GM23338 (cell line): ENCODE measurements at regions not wholly inside any gene's neighbourhood (a gene's known extent, or its start where the extent isn't known, plus 50 kb on each side); places are given as distances from the start of the nearest gene placed in this dataset.

Experiments
- ATAC-seq: fragments of 200-7000 bp; cut with Tn5 transposase; 3 replicates; pipeline ENCODE4 v1.9.1; 2020
- DNase-seq: peaks from one replicate; pipeline ENCODE4 v3.0.0-alpha.2; 2015; ENCODE audit warnings: low spot score
- H2AFZ ChIP-seq: fragments of 200-600 bp; sonication (generic); 2 replicates; pipeline ENCODE4 v1.8.0; 2016; ENCODE audit warnings: antibody characterized with exemption, mild to moderate bottlenecking, moderate library complexity
- H3F3A ChIP-seq: fragments of 200-600 bp; sonication (generic); replicated peaks from 2 replicates; pipeline ENCODE4 v1.8.0; 2017; ENCODE audit warnings: antibody characterized with exemption, mixed run types, low read depth
- H3K27ac ChIP-seq: fragments of 200-600 bp; sonication (generic); 2 replicates; pipeline ENCODE4 v1.6.1; 2016; ENCODE audit warnings: low read depth
- H3K27me3 ChIP-seq: fragments of 200-600 bp; sonication (generic); 2 replicates; pipeline ENCODE4 v1.8.0; 2016; ENCODE audit warnings: mild to moderate bottlenecking, mixed run types, moderate library complexity; ENCODE audit not compliant: insufficient read depth
- H3K36me3 ChIP-seq: fragments of 200-600 bp; sonication (generic); 2 replicates; pipeline ENCODE4 v1.8.0; 2016; ENCODE audit warnings: mild to moderate bottlenecking; ENCODE audit not compliant: insufficient read depth
- H3K4me1 ChIP-seq: fragments of 200-600 bp; sonication (generic); 2 replicates; pipeline ENCODE4 v1.8.0; 2016; ENCODE audit warnings: mild to moderate bottlenecking, moderate library complexity; ENCODE audit not compliant: insufficient read depth
- H3K4me2 ChIP-seq: fragments of 200-600 bp; sonication (generic); 2 replicates; pipeline ENCODE4 v1.7.1; 2017; ENCODE audit warnings: mixed run types
- H3K4me3 ChIP-seq: fragments of 200-600 bp; sonication (generic); 2 replicates; pipeline ENCODE4 v1.6.1; 2016; ENCODE audit warnings: mixed run types
- H3K79me2 ChIP-seq: fragments of 200-600 bp; sonication (generic); replicated peaks from 2 replicates; pipeline ENCODE4 v1.8.0; 2017; ENCODE audit warnings: mild to moderate bottlenecking; ENCODE audit not compliant: insufficient read depth
- H3K9me2 ChIP-seq: fragments of 200-600 bp; sonication (generic); 2 replicates; pipeline ENCODE4 v1.8.0; 2017; ENCODE audit not compliant: insufficient read depth
- H4K20me1 ChIP-seq: fragments of 200-600 bp; sonication (generic); replicated peaks from 2 replicates; pipeline ENCODE4 v1.8.0; 2017; ENCODE audit warnings: mild to moderate bottlenecking; ENCODE audit not compliant: insufficient read depth
- H3K27ac Mint-ChIP-seq: 2 replicates; pipeline ENCODE4 v1.8.0; 2020; ENCODE audit warnings: inconsistent platforms, mild to moderate bottlenecking, moderate library complexity, mixed read lengths
- H3K27me3 Mint-ChIP-seq: 3 replicates; pipeline ENCODE4 v1.8.0; 2022; ENCODE audit warnings: low read depth, mild to moderate bottlenecking, moderate library complexity, mixed read lengths, inconsistent platforms; ENCODE audit not compliant: insufficient read depth, poor library complexity
- H3K36me3 Mint-ChIP-seq: 3 replicates; pipeline ENCODE4 v1.8.0; 2021; ENCODE audit warnings: low read depth, mild to moderate bottlenecking, inconsistent platforms, moderate library complexity, mixed read lengths
- H3K4me1 Mint-ChIP-seq: 3 replicates; pipeline ENCODE4 v1.8.0; 2020; ENCODE audit warnings: mild to moderate bottlenecking, inconsistent platforms, mixed read lengths
- H3K4me3 Mint-ChIP-seq: 3 replicates; pipeline ENCODE4 v1.8.0; 2021; ENCODE audit warnings: moderate library complexity, mild to moderate bottlenecking, inconsistent platforms, mixed read lengths
- H3K9me3 Mint-ChIP-seq: 3 replicates; pipeline ENCODE4 v1.8.0; 2020; ENCODE audit warnings: moderate library complexity, mild to moderate bottlenecking, inconsistent platforms, mixed read lengths
- ETS1 ChIP-seq: IDR thresholded peaks from 2 replicates; pipeline ENCODE4 v1.6.1; 2016; ENCODE audit warnings: antibody characterized with exemption
- EZH2 ChIP-seq: fragments of 200-600 bp; sonication (generic); IDR thresholded peaks from one replicate; pipeline ENCODE4 v1.8.0; 2017; ENCODE audit warnings: antibody characterized with exemption, mild to moderate bottlenecking, low read depth; ENCODE audit not compliant: unreplicated experiment
- EZH2phosphoT487 ChIP-seq: fragments of 200-600 bp; sonication (generic); IDR thresholded peaks from one replicate; pipeline ENCODE4 v1.8.1; 2018; ENCODE audit warnings: antibody characterized with exemption; ENCODE audit not compliant: unreplicated experiment
- JUNB ChIP-seq: IDR thresholded peaks from one replicate; pipeline ENCODE4 v1.6.1; 2016; ENCODE audit warnings: antibody characterized with exemption; ENCODE audit not compliant: unreplicated experiment
- NANOG ChIP-seq: IDR thresholded peaks from 2 replicates; pipeline ENCODE4 v1.6.1; 2016; ENCODE audit warnings: antibody characterized with exemption, borderline replicate concordance
- STAT1 ChIP-seq: IDR thresholded peaks from one replicate; pipeline ENCODE4 v1.6.1; 2016; ENCODE audit warnings: antibody characterized with exemption; ENCODE audit not compliant: unreplicated experiment
- ZNF114 ChIP-seq: fragments of 250-450 bp; sonication (Bioruptor Pico); IDR thresholded peaks from 2 replicates; pipeline ENCODE4 v1.5.0; 2020; ENCODE audit warnings: mild to moderate bottlenecking, moderate library complexity
- ZNF331 ChIP-seq: fragments of 250-450 bp; sonication (Bioruptor Pico); IDR thresholded peaks from 2 replicates; pipeline ENCODE4 v1.5.0; 2020; ENCODE audit warnings: low read depth, mild to moderate bottlenecking, moderate library complexity
- TF ChIP-seq, protein P1 (sequence below), 2 experiments: fragments of 200-600 bp in 1 of 2; sonication (generic) in 1 of 2; conservative IDR thresholded peaks; 2 replicates each; pipeline versions ENCODE4 v1.5.1 to v1.6.1; 2016 to 2017; ENCODE audit warnings: antibody characterized with exemption in 2 of 2, low read depth in 2 of 2, mild to moderate bottlenecking in 2 of 2, moderate library complexity in 1 of 2
- TF ChIP-seq, protein P2 (sequence below): fragments of 250-450 bp; sonication (Bioruptor Pico); IDR thresholded peaks from 2 replicates; pipeline ENCODE4 v1.5.0; 2020; ENCODE audit warnings: mild to moderate bottlenecking, moderate library complexity

DNA sequence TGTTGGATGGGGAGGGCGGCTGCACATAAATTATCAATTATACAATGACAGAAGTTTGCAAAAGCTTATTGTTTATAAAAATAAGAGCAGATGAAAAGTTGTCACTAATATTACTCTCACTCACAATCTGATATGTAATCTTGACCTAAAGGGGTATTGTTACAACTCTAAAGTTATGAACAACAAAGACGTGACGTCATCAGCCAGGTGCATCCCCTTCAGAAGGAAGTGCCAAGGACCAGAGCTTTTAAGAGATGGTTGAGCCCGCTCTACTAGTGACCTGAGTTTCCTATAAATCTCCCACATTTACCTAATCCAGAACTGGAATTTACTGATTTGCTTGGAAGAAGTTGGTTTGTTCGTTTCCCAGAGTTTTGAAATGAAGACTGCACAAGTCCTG lies 247.7 kb upstream of the MGMT start (continued):
- TF ChIP-seq, protein P1, sequence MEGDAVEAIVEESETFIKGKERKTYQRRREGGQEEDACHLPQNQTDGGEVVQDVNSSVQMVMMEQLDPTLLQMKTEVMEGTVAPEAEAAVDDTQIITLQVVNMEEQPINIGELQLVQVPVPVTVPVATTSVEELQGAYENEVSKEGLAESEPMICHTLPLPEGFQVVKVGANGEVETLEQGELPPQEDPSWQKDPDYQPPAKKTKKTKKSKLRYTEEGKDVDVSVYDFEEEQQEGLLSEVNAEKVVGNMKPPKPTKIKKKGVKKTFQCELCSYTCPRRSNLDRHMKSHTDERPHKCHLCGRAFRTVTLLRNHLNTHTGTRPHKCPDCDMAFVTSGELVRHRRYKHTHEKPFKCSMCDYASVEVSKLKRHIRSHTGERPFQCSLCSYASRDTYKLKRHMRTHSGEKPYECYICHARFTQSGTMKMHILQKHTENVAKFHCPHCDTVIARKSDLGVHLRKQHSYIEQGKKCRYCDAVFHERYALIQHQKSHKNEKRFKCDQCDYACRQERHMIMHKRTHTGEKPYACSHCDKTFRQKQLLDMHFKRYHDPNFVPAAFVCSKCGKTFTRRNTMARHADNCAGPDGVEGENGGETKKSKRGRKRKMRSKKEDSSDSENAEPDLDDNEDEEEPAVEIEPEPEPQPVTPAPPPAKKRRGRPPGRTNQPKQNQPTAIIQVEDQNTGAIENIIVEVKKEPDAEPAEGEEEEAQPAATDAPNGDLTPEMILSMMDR (conservative IDR thresholded peaks at IDR 0.05; ENCODE audit: low read depth in 2 of 2) = no peak
- TF ChIP-seq JUNB (no peak), EZH2phosphoT487 (no peak), NANOG (no peak), EZH2 (no peak), ZNF331 (no peak)

DNA sequence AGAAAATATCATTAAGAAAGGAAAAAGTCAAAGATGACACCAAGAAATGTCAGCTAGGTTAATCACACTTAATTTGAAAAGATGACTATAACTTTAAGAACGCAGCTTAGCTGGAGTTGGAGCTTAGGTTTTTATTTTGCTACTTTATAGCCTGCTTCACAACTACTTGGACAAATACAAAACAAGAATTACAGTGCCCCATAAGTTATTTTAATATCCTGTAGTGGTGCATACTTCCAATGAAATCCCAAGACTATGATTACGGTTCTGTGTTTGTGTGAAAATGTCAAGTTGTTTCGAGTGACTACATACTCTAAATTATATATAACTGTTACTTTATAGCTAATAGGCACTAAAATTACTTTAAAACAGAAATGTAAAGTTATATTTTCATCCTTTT lies 244.6 kb upstream of the MGMT start:
- no peaks in the 10 kb centered on the region; the same call in 1 of the 3 replicates for H3K4me1 Mint-ChIP-seq
- no peak overlapping the region for H2AFZ ChIP-seq
- no peaks in the 10 kb centered on the region for H3K79me2 ChIP-seq
- no peaks in the 10 kb centered on the region for H3K4me1 ChIP-seq
- H3K9me2 ChIP-seq = 0 out of 2 replicates have a peak, but pooled peaks cover 4% of the 10 kb centered on the region
- H3K27me3 Mint-ChIP-seq = peaks cover 3% of the 10 kb centered on the region
- H3K27ac ChIP-seq = no peak overlapping the region
- H3F3A ChIP-seq = no peaks in the 10 kb centered on the region
- H3K4me2 ChIP-seq = no peak overlapping the region
- no peaks in the 10 kb centered on the region; the same call in 2 of the 3 replicates for H3K9me3 Mint-ChIP-seq
- H3K4me3 Mint-ChIP-seq = no peak overlapping the region
- H3K36me3 Mint-ChIP-seq = no peaks in the 10 kb centered on the region
- H3K36me3 ChIP-seq = no peaks in the 10 kb centered on the region
- DNase-seq = no peak
- no peaks in the 10 kb centered on the region for H3K27me3 ChIP-seq
- ATAC-seq = no peak
- no peaks in the 10 kb centered on the region for H4K20me1 ChIP-seq
- no peak overlapping the region for H3K27ac Mint-ChIP-seq
- no peak overlapping the region for H3K4me3 ChIP-seq
- TF ChIP-seq, protein P2, sequence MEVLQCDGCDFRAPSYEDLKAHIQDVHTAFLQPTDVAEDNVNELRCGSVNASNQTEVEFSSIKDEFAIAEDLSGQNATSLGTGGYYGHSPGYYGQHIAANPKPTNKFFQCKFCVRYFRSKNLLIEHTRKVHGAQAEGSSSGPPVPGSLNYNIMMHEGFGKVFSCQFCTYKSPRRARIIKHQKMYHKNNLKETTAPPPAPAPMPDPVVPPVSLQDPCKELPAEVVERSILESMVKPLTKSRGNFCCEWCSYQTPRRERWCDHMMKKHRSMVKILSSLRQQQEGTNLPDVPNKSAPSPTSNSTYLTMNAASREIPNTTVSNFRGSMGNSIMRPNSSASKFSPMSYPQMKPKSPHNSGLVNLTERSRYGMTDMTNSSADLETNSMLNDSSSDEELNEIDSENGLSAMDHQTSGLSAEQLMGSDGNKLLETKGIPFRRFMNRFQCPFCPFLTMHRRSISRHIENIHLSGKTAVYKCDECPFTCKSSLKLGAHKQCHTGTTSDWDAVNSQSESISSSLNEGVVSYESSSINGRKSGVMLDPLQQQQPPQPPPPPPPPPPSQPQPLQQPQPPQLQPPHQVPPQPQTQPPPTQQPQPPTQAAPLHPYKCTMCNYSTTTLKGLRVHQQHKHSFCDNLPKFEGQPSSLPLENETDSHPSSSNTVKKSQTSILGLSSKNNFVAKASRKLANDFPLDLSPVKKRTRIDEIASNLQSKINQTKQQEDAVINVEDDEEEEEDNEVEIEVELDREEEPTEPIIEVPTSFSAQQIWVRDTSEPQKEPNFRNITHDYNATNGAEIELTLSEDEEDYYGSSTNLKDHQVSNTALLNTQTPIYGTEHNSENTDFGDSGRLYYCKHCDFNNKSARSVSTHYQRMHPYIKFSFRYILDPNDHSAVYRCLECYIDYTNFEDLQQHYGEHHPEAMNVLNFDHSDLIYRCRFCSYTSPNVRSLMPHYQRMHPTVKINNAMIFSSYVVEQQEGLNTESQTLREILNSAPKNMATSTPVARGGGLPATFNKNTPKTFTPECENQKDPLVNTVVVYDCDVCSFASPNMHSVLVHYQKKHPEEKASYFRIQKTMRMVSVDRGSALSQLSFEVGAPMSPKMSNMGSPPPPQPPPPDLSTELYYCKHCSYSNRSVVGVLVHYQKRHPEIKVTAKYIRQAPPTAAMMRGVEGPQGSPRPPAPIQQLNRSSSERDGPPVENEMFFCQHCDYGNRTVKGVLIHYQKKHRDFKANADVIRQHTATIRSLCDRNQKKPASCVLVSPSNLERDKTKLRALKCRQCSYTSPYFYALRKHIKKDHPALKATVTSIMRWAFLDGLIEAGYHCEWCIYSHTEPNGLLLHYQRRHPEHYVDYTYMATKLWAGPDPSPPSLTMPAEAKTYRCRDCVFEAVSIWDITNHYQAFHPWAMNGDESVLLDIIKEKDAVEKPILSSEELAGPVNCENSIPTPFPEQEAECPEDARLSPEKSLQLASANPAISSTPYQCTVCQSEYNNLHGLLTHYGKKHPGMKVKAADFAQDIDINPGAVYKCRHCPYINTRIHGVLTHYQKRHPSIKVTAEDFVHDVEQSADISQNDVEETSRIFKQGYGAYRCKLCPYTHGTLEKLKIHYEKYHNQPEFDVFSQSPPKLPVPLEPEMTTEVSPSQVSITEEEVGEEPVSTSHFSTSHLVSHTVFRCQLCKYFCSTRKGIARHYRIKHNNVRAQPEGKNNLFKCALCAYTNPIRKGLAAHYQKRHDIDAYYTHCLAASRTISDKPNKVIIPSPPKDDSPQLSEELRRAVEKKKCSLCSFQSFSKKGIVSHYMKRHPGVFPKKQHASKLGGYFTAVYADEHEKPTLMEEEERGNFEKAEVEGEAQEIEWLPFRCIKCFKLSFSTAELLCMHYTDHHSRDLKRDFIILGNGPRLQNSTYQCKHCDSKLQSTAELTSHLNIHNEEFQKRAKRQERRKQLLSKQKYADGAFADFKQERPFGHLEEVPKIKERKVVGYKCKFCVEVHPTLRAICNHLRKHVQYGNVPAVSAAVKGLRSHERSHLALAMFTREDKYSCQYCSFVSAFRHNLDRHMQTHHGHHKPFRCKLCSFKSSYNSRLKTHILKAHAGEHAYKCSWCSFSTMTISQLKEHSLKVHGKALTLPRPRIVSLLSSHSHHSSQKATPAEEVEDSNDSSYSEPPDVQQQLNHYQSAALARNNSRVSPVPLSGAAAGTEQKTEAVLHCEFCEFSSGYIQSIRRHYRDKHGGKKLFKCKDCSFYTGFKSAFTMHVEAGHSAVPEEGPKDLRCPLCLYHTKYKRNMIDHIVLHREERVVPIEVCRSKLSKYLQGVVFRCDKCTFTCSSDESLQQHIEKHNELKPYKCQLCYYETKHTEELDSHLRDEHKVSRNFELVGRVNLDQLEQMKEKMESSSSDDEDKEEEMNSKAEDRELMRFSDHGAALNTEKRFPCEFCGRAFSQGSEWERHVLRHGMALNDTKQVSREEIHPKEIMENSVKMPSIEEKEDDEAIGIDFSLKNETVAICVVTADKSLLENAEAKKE (CRISPR knock-in tag) = no peak
- no peak for TF ChIP-seq JUNB
- TF ChIP-seq EZH2 = no peak
- no peak for TF ChIP-seq EZH2phosphoT487
- no peak for TF ChIP-seq ETS1
- TF ChIP-seq, protein P1 (conservative IDR thresholded peaks at IDR 0.05; ENCODE audit: low read depth in 2 of 2) = no peak
- TF ChIP-seq ZNF114 (CRISPR knock-in tag) = no peak
- TF ChIP-seq ZNF331 = no peak
- no peak for TF ChIP-seq STAT1
